Ovary (tissue), 3 donors: ENCODE measurements at regions not wholly inside any gene's neighbourhood (a gene's known extent, or its start where the extent isn't known, plus 50 kb on each side); places are given as distances from the start of the nearest gene placed in this dataset.

Source experiments
- EP300 ChIP-seq: sonication (generic); formaldehyde crosslinking; IDR thresholded peaks from one replicate; pipeline ENCODE4 v1.6.1; 2017; ENCODE audit warnings: antibody characterized with exemption
- POLR2A ChIP-seq: fragments of 450-650 bp; IDR thresholded peaks from one replicate; pipeline ENCODE4 v1.6.1; 2017; ENCODE audit warnings: antibody characterized with exemption, mild to moderate bottlenecking, moderate library complexity
- TF ChIP-seq, protein P1 (sequence below), 3 donors: fragments of 450-650 bp in 2 of 3; fragments of 200-600 bp in 1 of 3; IDR thresholded peaks; one replicate each; pipeline versions ENCODE4 v1.5.1 to v1.8.0; 2016 to 2022; ENCODE audit warnings: antibody characterized with exemption in 3 of 3, mild to moderate bottlenecking in 1 of 3
- donor health status: DM: no; HTN: no; CAD: no.

DNA sequence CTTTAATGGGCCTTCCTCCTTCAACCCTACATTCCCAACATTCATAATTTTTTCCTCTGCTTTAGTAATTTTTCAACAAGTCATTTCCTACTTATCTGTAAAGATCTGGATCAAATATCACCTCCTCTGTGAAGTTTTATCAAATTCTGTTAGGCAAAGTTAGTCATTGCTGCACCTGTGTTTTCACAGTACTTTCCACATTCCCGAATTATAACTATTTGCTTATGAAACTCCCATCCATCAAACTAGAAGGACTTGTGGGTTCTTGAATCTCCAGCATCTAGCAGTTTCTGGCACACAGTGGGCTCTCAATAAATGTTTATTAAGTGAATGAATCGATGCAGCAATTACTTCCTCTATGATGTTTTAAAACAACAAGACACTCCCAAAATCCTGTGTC is 257.6 kb downstream of the HDGFL1 start:
- TF ChIP-seq POLR2A (no peak), EP300 (no peak)
- TF ChIP-seq, protein P1, sequence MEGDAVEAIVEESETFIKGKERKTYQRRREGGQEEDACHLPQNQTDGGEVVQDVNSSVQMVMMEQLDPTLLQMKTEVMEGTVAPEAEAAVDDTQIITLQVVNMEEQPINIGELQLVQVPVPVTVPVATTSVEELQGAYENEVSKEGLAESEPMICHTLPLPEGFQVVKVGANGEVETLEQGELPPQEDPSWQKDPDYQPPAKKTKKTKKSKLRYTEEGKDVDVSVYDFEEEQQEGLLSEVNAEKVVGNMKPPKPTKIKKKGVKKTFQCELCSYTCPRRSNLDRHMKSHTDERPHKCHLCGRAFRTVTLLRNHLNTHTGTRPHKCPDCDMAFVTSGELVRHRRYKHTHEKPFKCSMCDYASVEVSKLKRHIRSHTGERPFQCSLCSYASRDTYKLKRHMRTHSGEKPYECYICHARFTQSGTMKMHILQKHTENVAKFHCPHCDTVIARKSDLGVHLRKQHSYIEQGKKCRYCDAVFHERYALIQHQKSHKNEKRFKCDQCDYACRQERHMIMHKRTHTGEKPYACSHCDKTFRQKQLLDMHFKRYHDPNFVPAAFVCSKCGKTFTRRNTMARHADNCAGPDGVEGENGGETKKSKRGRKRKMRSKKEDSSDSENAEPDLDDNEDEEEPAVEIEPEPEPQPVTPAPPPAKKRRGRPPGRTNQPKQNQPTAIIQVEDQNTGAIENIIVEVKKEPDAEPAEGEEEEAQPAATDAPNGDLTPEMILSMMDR (IDR thresholded peaks at IDR 0.05), result no peak
